Urinary bladder (tissue), 3 donors: ENCODE measurements at regions not wholly inside any gene's neighbourhood (a gene's known extent, or its start where the extent isn't known, plus 50 kb on each side); places are given as distances from the start of the nearest gene placed in this dataset.

Experiments used
- DNase-seq: peaks from one replicate; pipeline ENCODE4 v3.0.0-alpha.2; 2015; ENCODE audit errors: extremely low spot score
- H3K27ac ChIP-seq: one replicate; pipeline ENCODE4 v1.5.1; 2013; ENCODE audit warnings: low read depth, mild to moderate bottlenecking, moderate library complexity
- H3K36me3 ChIP-seq: one replicate; pipeline ENCODE4 v1.6.1; 2013; ENCODE audit warnings: mild to moderate bottlenecking, moderate library complexity; ENCODE audit not compliant: insufficient read depth
- H3K4me1 ChIP-seq: one replicate; pipeline ENCODE4 v1.6.1; 2013; ENCODE audit warnings: mild to moderate bottlenecking, moderate library complexity; ENCODE audit not compliant: insufficient read depth
- H3K4me3 ChIP-seq: one replicate; pipeline ENCODE4 v1.5.1; 2013; ENCODE audit warnings: low read depth, low read length
- WGBS: extraction: QIAGEN DNeasy Blood & Tissue Kit; methylation state at CpG from one replicate; pipeline ENCODE4 v1.1.7; 2013; 5-methylcytosine and 5-hydroxymethylcytosine counted together
- donor health status: healthy with polysubstance abuse.
- donor health status: healthy.

DNA sequence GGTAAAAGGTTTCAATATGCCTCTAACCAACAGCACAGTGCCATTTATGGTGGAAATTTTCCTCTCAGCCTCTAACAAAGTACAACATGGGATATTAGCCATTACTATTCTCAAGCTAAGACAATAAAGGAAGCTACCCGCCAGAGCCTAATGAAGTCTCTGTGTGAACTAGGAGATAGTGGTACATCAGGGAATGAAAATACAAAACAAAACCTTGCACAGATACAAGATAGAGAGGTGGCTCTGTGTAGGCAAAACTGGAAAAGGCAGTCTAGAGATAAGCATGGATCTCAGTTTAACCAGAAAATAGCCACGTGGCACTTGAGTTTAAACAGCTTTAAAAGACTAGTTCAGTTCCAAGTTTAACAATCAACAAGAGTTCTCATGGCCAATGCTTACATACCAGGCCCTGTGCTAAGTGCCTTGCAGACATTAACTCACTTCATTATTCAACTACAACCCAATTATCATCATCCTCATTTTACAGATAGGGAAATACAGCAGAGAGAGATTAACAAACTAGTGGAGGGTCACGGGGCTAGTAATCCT is 279.3 kb downstream of the IGSF11 start:
- no peak for DNase-seq
- Histone ChIP-seq H3K4me3 (no peak overlapping the region), H3K27ac (no peak overlapping the region), H3K4me1 (no peaks in the 10 kb centered on the region), H3K36me3 (no peaks in the 10 kb centered on the region)
- WGBS, result 41% methylated on average over 3 of the region's 3 CpGs

DNA sequence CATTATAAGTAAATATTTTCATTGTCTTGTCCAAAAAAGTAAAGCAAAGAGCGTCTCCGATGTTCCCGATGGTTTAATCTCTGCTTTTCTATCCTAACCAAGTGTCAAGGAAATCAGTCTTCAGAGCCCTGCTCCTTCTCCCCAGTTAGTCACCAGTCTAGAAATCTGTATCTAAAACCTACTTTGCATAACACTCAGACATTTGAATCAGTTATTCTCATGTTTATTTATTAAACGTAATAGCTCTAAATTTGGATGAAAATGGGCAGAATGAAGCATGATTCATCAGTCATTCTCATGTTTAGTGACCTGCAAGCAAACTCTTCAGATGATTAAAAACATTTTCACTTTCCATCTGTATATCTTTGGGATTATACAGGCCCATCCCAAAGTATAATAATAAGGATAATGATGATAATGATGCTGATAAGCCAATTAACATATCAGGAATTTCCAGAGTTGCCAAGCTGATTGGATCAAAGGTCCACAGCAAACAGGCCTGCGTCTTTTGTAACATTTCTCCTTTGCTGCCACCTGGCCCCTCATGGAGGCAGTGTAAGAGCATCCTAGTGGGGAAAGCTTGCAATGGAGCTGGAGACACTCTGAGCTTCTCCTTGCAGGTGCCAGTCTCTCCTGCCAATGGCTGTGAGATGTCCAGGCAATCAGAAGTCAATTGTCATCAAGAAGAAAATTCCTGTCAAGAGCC is 273.9 kb downstream of the IGSF11 start:
- 43% methylated on average over 5 of the region's 5 CpGs for WGBS

GRCh38 chr3:118761291-118761606 is 273.4 kb downstream of the IGSF11 start:
- Histone ChIP-seq H3K27ac (no peak overlapping the region), H3K4me3 (no peak overlapping the region), H3K4me1 (no peaks in the 10 kb centered on the region), H3K36me3 (no peaks in the 10 kb centered on the region)
- DNase-seq, result no peak

More for the DNA sequence above, 273.9 kb downstream of the IGSF11 start:
- Histone ChIP-seq H3K4me3 (no peak overlapping the region), H3K36me3 (no peaks in the 10 kb centered on the region), H3K27ac (no peak overlapping the region), H3K4me1 (no peaks in the 10 kb centered on the region)
- DNase-seq, result no peak

- Histone ChIP-seq H3K4me1 (no peaks in the 10 kb centered on the region), H3K4me3 (no peak overlapping the region), H3K36me3 (no peaks in the 10 kb centered on the region), H3K27ac (no peak overlapping the region)
- WGBS, result 85% methylated on average over 3 of the region's 3 CpGs
- no peak for DNase-seq
Measured at GRCh38 chr3:118765636-118766305, 268.9 kb downstream of the IGSF11 start.

GRCh38 chr3:118766306-118766669 is 268.4 kb downstream of the IGSF11 start:
- H3K27ac ChIP-seq, result no peak overlapping the region
- no peaks in the 10 kb centered on the region for H3K4me1 ChIP-seq
- DNase-seq, result no peak
- H3K36me3 ChIP-seq, result no peaks in the 10 kb centered on the region
- H3K4me3 ChIP-seq, result no peak overlapping the region

- H3K27ac ChIP-seq, result no peak overlapping the region
- H3K36me3 ChIP-seq, result no peaks in the 10 kb centered on the region
- H3K4me1 ChIP-seq, result no peaks in the 10 kb centered on the region
- H3K4me3 ChIP-seq, result no peak overlapping the region
- 67% methylated on average over 2 of the region's 2 CpGs for WGBS
- no peak for DNase-seq
Measured at GRCh38 chr3:118772036-118772435, 262.6 kb downstream of the IGSF11 start.

DNA sequence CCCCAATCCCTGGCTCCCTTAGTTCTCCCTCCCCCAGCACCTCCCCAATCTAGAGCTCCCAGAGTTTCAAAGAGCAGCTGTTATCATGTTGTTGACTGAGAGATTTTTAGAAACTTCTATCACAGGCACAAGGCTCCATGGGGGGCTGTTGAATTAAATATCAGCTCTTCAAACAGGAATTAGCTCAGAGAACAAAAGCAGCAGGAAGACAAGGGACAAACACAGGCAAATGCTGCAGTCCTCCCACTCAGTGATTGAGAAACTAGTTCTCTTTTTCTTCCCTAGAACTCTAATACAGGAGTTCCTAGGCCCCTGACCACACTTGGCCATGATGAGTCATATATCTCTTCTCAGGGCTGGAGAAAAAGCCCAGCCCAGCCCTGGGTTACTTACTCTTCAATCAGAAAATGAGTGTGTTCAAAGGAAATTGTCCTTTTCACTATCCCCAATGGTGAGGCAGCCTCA is 262.1 kb downstream of the IGSF11 start:
- Histone ChIP-seq H3K4me1 (no peaks in the 10 kb centered on the region), H3K36me3 (no peaks in the 10 kb centered on the region), H3K4me3 (no peak overlapping the region), H3K27ac (no peak overlapping the region)
- no peak for DNase-seq

GRCh38 chr3:118775021-118775420 is 259.6 kb downstream of the IGSF11 start:
- H3K4me1 ChIP-seq, result no peaks in the 10 kb centered on the region
- H3K4me3 ChIP-seq, result no peak overlapping the region

GRCh38 chr3:118778201-118778600 is 256.4 kb downstream of the IGSF11 start:
- Histone ChIP-seq H3K36me3 (no peaks in the 10 kb centered on the region), H3K27ac (no peak overlapping the region), H3K4me1 (no peaks in the 10 kb centered on the region), H3K4me3 (no peak overlapping the region)
- DNase-seq, result no peak
- 77% methylated on average over 4 of the region's 4 CpGs for WGBS

More at GRCh38 chr3:118775021-118775420, 259.6 kb downstream of the IGSF11 start:
- Histone ChIP-seq H3K36me3 (no peaks in the 10 kb centered on the region), H3K27ac (no peak overlapping the region)
- DNase-seq, result no peak

- 75% methylated on average over 3 of the region's 3 CpGs for WGBS
Measured at GRCh38 chr3:118781232-118781631, 253.4 kb downstream of the IGSF11 start.

DNA sequence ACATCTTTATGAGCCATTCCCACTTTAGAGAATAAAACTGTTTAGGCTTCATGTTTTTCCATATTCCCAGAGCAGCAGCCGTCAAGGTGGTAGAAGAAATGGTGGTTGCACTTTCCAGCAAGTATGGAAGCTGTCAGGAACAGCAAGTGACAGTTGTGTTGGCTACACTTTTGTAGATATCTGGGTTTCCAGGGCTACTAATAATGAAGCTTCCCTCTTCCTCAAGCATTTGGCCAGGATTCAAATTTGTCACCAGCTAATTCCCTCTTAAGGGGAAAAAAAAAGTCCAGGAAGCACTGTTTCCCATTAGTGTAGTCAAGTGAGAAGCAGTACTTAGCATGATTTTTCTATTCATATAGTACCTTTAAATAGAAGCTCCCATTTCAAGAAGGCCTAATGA is 252.8 kb downstream of the IGSF11 start:
- DNase-seq, result no peak
- no peak overlapping the region for H3K27ac ChIP-seq
- WGBS, result 66% methylated on average over 1 of the region's 1 CpG
- no peak overlapping the region for H3K4me3 ChIP-seq
- H3K4me1 ChIP-seq, result no peaks in the 10 kb centered on the region
- H3K36me3 ChIP-seq, result no peaks in the 10 kb centered on the region

More at GRCh38 chr3:118781232-118781631, 253.4 kb downstream of the IGSF11 start:
- Histone ChIP-seq H3K36me3 (no peaks in the 10 kb centered on the region), H3K27ac (no peak overlapping the region), H3K4me3 (no peak overlapping the region), H3K4me1 (no peaks in the 10 kb centered on the region)
- DNase-seq, result no peak

DNA sequence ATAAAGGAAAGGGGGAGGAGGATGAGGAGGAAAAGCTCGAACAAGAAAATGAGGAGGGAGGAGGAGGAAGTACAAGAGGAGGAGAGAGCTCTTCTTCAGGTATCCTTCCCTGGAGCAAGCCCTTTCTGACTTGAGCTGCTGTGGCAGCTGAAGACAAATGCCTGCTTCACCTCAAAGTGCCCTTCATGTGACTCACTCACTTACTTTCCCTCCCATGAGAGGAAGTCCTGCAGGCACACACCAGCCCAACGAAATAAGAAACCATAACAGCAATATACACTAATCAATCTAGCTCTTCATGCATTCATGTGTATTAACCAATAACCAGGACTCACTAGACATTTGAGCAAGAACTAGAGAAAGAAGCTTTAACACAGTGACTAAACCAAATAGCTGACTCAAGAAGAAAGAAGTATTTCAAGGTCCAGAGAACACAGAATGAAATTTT is 251.9 kb downstream of the IGSF11 start:
- 55% methylated on average over 2 of the region's 2 CpGs for WGBS
- no peak for DNase-seq
- Histone ChIP-seq H3K27ac (no peak overlapping the region), H3K4me3 (no peak overlapping the region), H3K36me3 (no peaks in the 10 kb centered on the region), H3K4me1 (no peaks in the 10 kb centered on the region)

GRCh38 chr3:118785415-118785814 is 249.2 kb downstream of the IGSF11 start:
- H3K36me3 ChIP-seq, result no peaks in the 10 kb centered on the region
- H3K4me3 ChIP-seq, result no peak overlapping the region
- H3K27ac ChIP-seq, result no peak overlapping the region
- DNase-seq, result no peak
- no peaks in the 10 kb centered on the region for H3K4me1 ChIP-seq

GRCh38 chr3:118791246-118791645 is 243.4 kb downstream of the IGSF11 start:
- 73% methylated on average over 5 of the region's 5 CpGs for WGBS
- Histone ChIP-seq H3K4me3 (no peak overlapping the region), H3K4me1 (no peaks in the 10 kb centered on the region), H3K36me3 (no peaks in the 10 kb centered on the region), H3K27ac (no peak overlapping the region)
- DNase-seq, result no peak
